ENCODE measurements at regions not wholly inside any gene's neighbourhood (a gene's known extent, or its start where the extent isn't known, plus 50 kb on each side); places are given as distances from the start of the nearest gene placed in this dataset.
"Not testable (repeated sequence)": the region's sequence is repeated elsewhere in the genome, so short reads cannot be mapped to it uniquely, and the experiment has no call there.

GRCh38 chr4:18690291-18690955 is 668.9 kb upstream of the LCORL start:
- Mint-ChIP-seq H3K4me3 (no peak overlapping the region), H3K9me3 (no peaks in the 10 kb centered on the region), H3K27me3 (ENCODE audit: low read depth) (no peaks in the 10 kb centered on the region), H3K27ac (peak overlapping the region; percentile 68 to 75 (median 71)), H3K36me3 (ENCODE audit: low read depth) (no peaks in the 10 kb centered on the region), H3K4me1 (peaks cover 42% of the 10 kb centered on the region)
- no peak for TF ChIP-seq CTCF (IDR thresholded peaks at IDR 0.05; ENCODE audit: unreplicated experiment in 3 of 3)

- H3K27me3 Mint-ChIP-seq (ENCODE audit: low read depth): no peaks in the 10 kb centered on the region
- H3K4me3 Mint-ChIP-seq: no peak overlapping the region
- no peaks in the 10 kb centered on the region for H3K36me3 Mint-ChIP-seq (ENCODE audit: low read depth)
- H3K27ac Mint-ChIP-seq: peak overlapping the region; percentile 68 to 71 (median 70)
- no peaks in the 10 kb centered on the region for H3K9me3 Mint-ChIP-seq
- H3K4me1 Mint-ChIP-seq: peaks cover 50% of the 10 kb centered on the region
- peak; percentile 93 to 97 (median 97) for TF ChIP-seq CTCF (IDR thresholded peaks at IDR 0.05; ENCODE audit: unreplicated experiment in 3 of 3)
Observed at GRCh38 chr4:18689308-18690115, 668.0 kb upstream of the LCORL start.

GRCh38 chr4:18688351-18688750 is 666.8 kb upstream of the LCORL start:
- peaks cover 50% of the 10 kb centered on the region for H3K4me1 Mint-ChIP-seq
- peak overlapping the region; percentile 41 to 86 (median 47) for H3K27ac Mint-ChIP-seq
- H3K4me3 Mint-ChIP-seq; H3K9me3 Mint-ChIP-seq; H3K36me3 Mint-ChIP-seq (ENCODE audit: low read depth); H3K27me3 Mint-ChIP-seq (ENCODE audit: low read depth): not testable (repeated sequence)

GRCh38 chr4:18686338-18687037 is 664.9 kb upstream of the LCORL start:
- Mint-ChIP-seq H3K4me3 (no peak overlapping the region), H3K9me3 (no peaks in the 10 kb centered on the region), H3K4me1 (peaks cover 43% of the 10 kb centered on the region), H3K36me3 (ENCODE audit: low read depth) (no peaks in the 10 kb centered on the region), H3K27me3 (ENCODE audit: low read depth) (no peaks in the 10 kb centered on the region), H3K27ac (peak overlapping the region in 2 of 3 experiments; percentile 4 to 10)
- TF ChIP-seq CTCF (IDR thresholded peaks at IDR 0.05; ENCODE audit: unreplicated experiment in 3 of 3): no peak

- no peaks in the 10 kb centered on the region for H3K9me3 Mint-ChIP-seq
- H3K36me3 Mint-ChIP-seq (ENCODE audit: low read depth): no peaks in the 10 kb centered on the region
- TF ChIP-seq CTCF (IDR thresholded peaks at IDR 0.05; ENCODE audit: unreplicated experiment in 3 of 3): no peak
- no peak overlapping the region for H3K4me3 Mint-ChIP-seq
- peaks cover 29% of the 10 kb centered on the region for H3K4me1 Mint-ChIP-seq
- H3K27me3 Mint-ChIP-seq (ENCODE audit: low read depth): no peaks in the 10 kb centered on the region
- H3K27ac Mint-ChIP-seq: peak overlapping the region in 2 of 3 experiments; percentile 4 to 40
Observed at GRCh38 chr4:18684932-18685331, 663.4 kb upstream of the LCORL start.

- H3K4me1 Mint-ChIP-seq: peaks cover 21% of the 10 kb centered on the region
- H3K27me3 Mint-ChIP-seq (ENCODE audit: low read depth): no peaks in the 10 kb centered on the region
- H3K4me3 Mint-ChIP-seq: peak overlapping the region in 1 of 3 experiments; percentile 1
- peaks cover 2% of the 10 kb centered on the region for H3K9me3 Mint-ChIP-seq
- TF ChIP-seq CTCF (IDR thresholded peaks at IDR 0.05; ENCODE audit: unreplicated experiment in 3 of 3): no peak
- peak overlapping the region; percentile 78 to 90 (median 88) for H3K27ac Mint-ChIP-seq
- H3K36me3 Mint-ChIP-seq (ENCODE audit: low read depth): no peaks in the 10 kb centered on the region
Observed at GRCh38 chr4:18676526-18676915, 655.0 kb upstream of the LCORL start.
